Stimulated activated naive CD8-positive, alpha-beta T cell treated with anti-CD3 and anti-CD28 coated beads, Interleukin-15, Interleukin-2, amounts not matched to agents 100 U/mL and 50 U/mL, for 24 hours (primary cell): ENCODE measurements at regions not wholly inside any gene's neighbourhood (a gene's known extent, or its start where the extent isn't known, plus 50 kb on each side); places are given as distances from the start of the nearest gene placed in this dataset.
"Not testable (repeated sequence)": the region's sequence is repeated elsewhere in the genome, so short reads cannot be mapped to it uniquely, and the experiment has no call there.

Experiments
- ATAC-seq: fragments of 150-1000 bp; cut with Tn5 transposase; one replicate; pipeline ENCODE4 v1.10.0; 2021
- DNase-seq: peaks from one replicate; pipeline ENCODE4 v3.0.0; 2021

GRCh38 chr5:90133941-90134340 is 275.6 kb downstream of the CETN3 start:
- ATAC-seq (no peak), DNase-seq (no peak)

GRCh38 chr5:90131383-90132133 is 278.0 kb downstream of the CETN3 start:
- ATAC-seq = no peak
- no peak for DNase-seq

GRCh38 chr5:90128551-90128950 is 281.0 kb downstream of the CETN3 start:
- no peak for DNase-seq
- ATAC-seq = no peak

GRCh38 chr5:90119531-90119971 is 290.0 kb downstream of the CETN3 start:
- no peak for DNase-seq
- ATAC-seq = no peak

- no peak for ATAC-seq
- no peak for DNase-seq
These were observed 292.6 kb downstream of the CETN3 start for GRCh38 chr5:90117005-90117404.

- ATAC-seq = no peak
- no peak for DNase-seq
These were observed 296.4 kb downstream of the CETN3 start for GRCh38 chr5:90113108-90113507.

GRCh38 chr5:90112033-90112692 is 297.4 kb downstream of the CETN3 start:
- DNase-seq = no peak
- ATAC-seq = no peak

- DNase-seq (no peak), ATAC-seq (no peak)
These were observed 298.1 kb downstream of the CETN3 start for GRCh38 chr5:90111364-90112032.

- ATAC-seq = no peak
- no peak for DNase-seq
These were observed 300.3 kb downstream of the CETN3 start for GRCh38 chr5:90109285-90109684.

GRCh38 chr5:90099099-90099498 is 310.5 kb downstream of the CETN3 start:
- ATAC-seq = no peak
- DNase-seq = no peak

GRCh38 chr5:90097082-90097477 is 312.5 kb downstream of the CETN3 start:
- no peak for DNase-seq
- no peak for ATAC-seq

- no peak for ATAC-seq
These were observed 313.0 kb downstream of the CETN3 start for GRCh38 chr5:90096415-90097081.

GRCh38 chr5:90095292-90096060 is 314.1 kb downstream of the CETN3 start:
- DNase-seq (no peak), ATAC-seq (no peak)

More at GRCh38 chr5:90096415-90097081, 313.0 kb downstream of the CETN3 start:
- no peak for DNase-seq

GRCh38 chr5:90093751-90094485 is 315.6 kb downstream of the CETN3 start:
- ATAC-seq = no peak
- DNase-seq = no peak

- DNase-seq (no peak), ATAC-seq (no peak)
These were observed 316.8 kb downstream of the CETN3 start for GRCh38 chr5:90092734-90093133.

- DNase-seq (no peak), ATAC-seq (no peak)
These were observed 325.2 kb downstream of the CETN3 start for GRCh38 chr5:90084342-90084741.

GRCh38 chr5:90073026-90073570 is 336.5 kb downstream of the CETN3 start:
- ATAC-seq, DNase-seq: not testable (repeated sequence)

GRCh38 chr5:90071656-90072055 is 337.9 kb downstream of the CETN3 start:
- ATAC-seq (no peak), DNase-seq (no peak)

- ATAC-seq (no peak), DNase-seq (no peak)
These were observed 338.5 kb downstream of the CETN3 start for GRCh38 chr5:90071066-90071465.

GRCh38 chr5:90066920-90067319 is 342.6 kb downstream of the CETN3 start:
- no peak for ATAC-seq

More at GRCh38 chr5:90066920-90067319, 342.6 kb downstream of the CETN3 start:
- no peak for DNase-seq
